Naive B cell (primary cell): ENCODE measurements at regions not wholly inside any gene's neighbourhood (a gene's known extent, or its start where the extent isn't known, plus 50 kb on each side); places are given as distances from the start of the nearest gene placed in this dataset.

ENCODE experiments used
- ATAC-seq, 2 donors: fragments of 150-1000 bp; cut with Tn5 transposase; 2 replicates each; pipeline ENCODE4 v1.10.0; 2021; ENCODE audit warnings: low read depth in 2 of 2, mild to moderate bottlenecking in 2 of 2, moderate library complexity in 2 of 2
- DNase-seq: peaks from one replicate; pipeline ENCODE4 v3.0.0; 2022
- H3K27ac Mint-ChIP-seq, 6 donors: one replicate each; pipeline ENCODE4 v1.8.0; 2020 to 2022; ENCODE audit warnings: mild to moderate bottlenecking in 6 of 6, mixed read lengths in 6 of 6, moderate library complexity in 5 of 6, inconsistent platforms in 2 of 6
- H3K27me3 Mint-ChIP-seq, 3 donors: one replicate each; pipeline ENCODE4 v1.8.0; 2021 to 2022; ENCODE audit warnings: mixed read lengths in 3 of 3, mild to moderate bottlenecking in 1 of 3
- H3K36me3 Mint-ChIP-seq, 2 donors: one replicate each; pipeline ENCODE4 v1.8.0; 2020 to 2022; ENCODE audit warnings: mixed read lengths in 2 of 2, inconsistent platforms in 1 of 2, mild to moderate bottlenecking in 1 of 2
- H3K4me1 Mint-ChIP-seq, 3 donors: one replicate each; pipeline ENCODE4 v1.8.0; 2020 to 2022; ENCODE audit warnings: mixed read lengths in 3 of 3, inconsistent platforms in 1 of 3, mild to moderate bottlenecking in 1 of 3, moderate library complexity in 1 of 3
- H3K4me3 Mint-ChIP-seq, 8 donors: one replicate each; pipeline ENCODE4 v1.8.0; 2020 to 2022; ENCODE audit warnings: mild to moderate bottlenecking in 8 of 8, mixed read lengths in 8 of 8, moderate library complexity in 8 of 8, inconsistent platforms in 2 of 8
- H3K9me3 Mint-ChIP-seq, 7 donors: one replicate each; pipeline ENCODE4 v1.8.0; 2020 to 2022; ENCODE audit warnings: mixed read lengths in 7 of 7, mild to moderate bottlenecking in 5 of 7, inconsistent platforms in 2 of 7, moderate library complexity in 1 of 7

- H3K4me3 Mint-ChIP-seq: no peak overlapping the region
- H3K9me3 Mint-ChIP-seq: peaks cover 0 to 10% (median 4%) of the 10 kb centered on the region in 7 donors
- peaks cover 0 to 12% (median 8%) of the 10 kb centered on the region in 3 donors for H3K27me3 Mint-ChIP-seq
These were observed 53.7 kb upstream of the CFAP20DC start for GRCh38 chr3:59103552-59103951.

GRCh38 chr3:59101231-59101736 is 51.5 kb upstream of the CFAP20DC start:
- no peak for ATAC-seq
- DNase-seq: no peak
- no peaks in the 10 kb centered on the region for H3K4me1 Mint-ChIP-seq
- peaks cover 5 to 26% (median 15%) of the 10 kb centered on the region in 7 donors for H3K9me3 Mint-ChIP-seq
- H3K36me3 Mint-ChIP-seq: peaks cover 6 to 8% of the 10 kb centered on the region in 2 donors
- H3K27ac Mint-ChIP-seq: no peak overlapping the region
- peaks cover 4 to 12% (median 8%) of the 10 kb centered on the region in 3 donors for H3K27me3 Mint-ChIP-seq
- no peak overlapping the region for H3K4me3 Mint-ChIP-seq

More at GRCh38 chr3:59103552-59103951, 53.7 kb upstream of the CFAP20DC start:
- Mint-ChIP-seq H3K27ac (no peak overlapping the region), H3K36me3 (no peaks in the 10 kb centered on the region), H3K4me1 (no peaks in the 10 kb centered on the region)
- DNase-seq (no peak), ATAC-seq (no peak)
